RWPE1 (cell line): ENCODE measurements at regions not wholly inside any gene's neighbourhood (a gene's known extent, or its start where the extent isn't known, plus 50 kb on each side); places are given as distances from the start of the nearest gene placed in this dataset.

Experiments
- CTCF ChIA-PET: fragments of 350-600 bp; sonication (Branson Sonifier 250); formaldehyde crosslinking; extraction: SDS; loops from one replicate; lab custom pipeline; 2021; lab: Yijun Ruan, JAX
- POLR2A ChIA-PET: fragments of 400-600 bp; formaldehyde crosslinking; extraction: SDS; loops from one replicate; lab custom pipeline; 2020; ENCODE audit warnings: antibody characterized with exemption; ENCODE audit not compliant: low non-redundant PET; lab: Yijun Ruan, JAX
- DNase-seq: peaks from one replicate; pipeline ENCODE4 v3.0.0; 2012; ENCODE audit warnings: low spot score
- H3K27ac ChIP-seq: fragments of 450-650 bp; 2 replicates; pipeline ENCODE4 v1.5.1; 2017
- TF ChIP-seq, protein P1 (sequence below): fragments of 450-650 bp; conservative IDR thresholded peaks from 2 replicates; pipeline ENCODE4 v1.5.1; 2017; ENCODE audit warnings: low read depth, mild to moderate bottlenecking

- no peak for DNase-seq
- H3K27ac ChIP-seq: no peak overlapping the region
- CTCF ChIA-PET: no interaction called here
- POLR2A ChIA-PET: no interaction called here
- TF ChIP-seq, protein P1, sequence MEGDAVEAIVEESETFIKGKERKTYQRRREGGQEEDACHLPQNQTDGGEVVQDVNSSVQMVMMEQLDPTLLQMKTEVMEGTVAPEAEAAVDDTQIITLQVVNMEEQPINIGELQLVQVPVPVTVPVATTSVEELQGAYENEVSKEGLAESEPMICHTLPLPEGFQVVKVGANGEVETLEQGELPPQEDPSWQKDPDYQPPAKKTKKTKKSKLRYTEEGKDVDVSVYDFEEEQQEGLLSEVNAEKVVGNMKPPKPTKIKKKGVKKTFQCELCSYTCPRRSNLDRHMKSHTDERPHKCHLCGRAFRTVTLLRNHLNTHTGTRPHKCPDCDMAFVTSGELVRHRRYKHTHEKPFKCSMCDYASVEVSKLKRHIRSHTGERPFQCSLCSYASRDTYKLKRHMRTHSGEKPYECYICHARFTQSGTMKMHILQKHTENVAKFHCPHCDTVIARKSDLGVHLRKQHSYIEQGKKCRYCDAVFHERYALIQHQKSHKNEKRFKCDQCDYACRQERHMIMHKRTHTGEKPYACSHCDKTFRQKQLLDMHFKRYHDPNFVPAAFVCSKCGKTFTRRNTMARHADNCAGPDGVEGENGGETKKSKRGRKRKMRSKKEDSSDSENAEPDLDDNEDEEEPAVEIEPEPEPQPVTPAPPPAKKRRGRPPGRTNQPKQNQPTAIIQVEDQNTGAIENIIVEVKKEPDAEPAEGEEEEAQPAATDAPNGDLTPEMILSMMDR: no peak
These were observed 368.9 kb downstream of the SEC16B start for GRCh38 chr1:177600936-177601335.

DNA sequence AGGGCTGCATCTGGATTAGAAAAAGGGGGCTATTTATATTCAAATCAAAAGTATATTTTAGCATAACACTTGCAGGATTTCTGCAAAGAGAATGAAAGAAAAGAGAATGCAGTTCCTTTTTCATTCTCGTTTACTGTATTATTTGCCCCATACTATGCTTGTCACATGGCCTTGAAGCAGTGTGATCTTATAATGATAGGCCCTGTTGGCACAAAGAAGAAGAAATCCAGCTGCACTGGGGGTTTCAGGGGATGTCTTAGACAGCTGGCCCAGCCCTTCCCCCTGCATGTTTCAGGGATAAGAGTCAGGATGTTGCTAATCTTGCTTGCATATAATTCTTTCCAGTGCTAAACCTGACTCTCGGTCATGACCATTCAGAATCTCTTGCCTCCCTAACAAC, 369.5 kb downstream of the SEC16B start:
- DNase-seq: no peak
- no peak overlapping the region for H3K27ac ChIP-seq
- TF ChIP-seq, protein P1: no peak
- POLR2A ChIA-PET: no interaction called here
- CTCF ChIA-PET: no interaction called here

GRCh38 chr1:177597393-177597792, 372.5 kb downstream of the SEC16B start:
- H3K27ac ChIP-seq: no peak overlapping the region
- no peak for DNase-seq
- ChIA-PET CTCF (no interaction called here), POLR2A (no interaction called here)
- TF ChIP-seq, protein P1: no peak

GRCh38 chr1:177596485-177596884, 373.4 kb downstream of the SEC16B start:
- TF ChIP-seq, protein P1: no peak
- H3K27ac ChIP-seq: no peak overlapping the region
- POLR2A ChIA-PET: no interaction called here
- CTCF ChIA-PET: interaction anchor here (0.7 kb wide), 1 partner anchor 679 kb away, joined by 4 read pairs; no protein-coding TSS in a partner anchor
- DNase-seq: no peak

GRCh38 chr1:177593105-177593504, 376.8 kb downstream of the SEC16B start:
- no peak for DNase-seq
- ChIA-PET CTCF (interaction anchor here (0.7 kb wide), 1 partner anchor 266 kb away, joined by 3 read pairs; no protein-coding TSS in a partner anchor), POLR2A (no interaction called here)
- H3K27ac ChIP-seq: no peak overlapping the region
- TF ChIP-seq, protein P1: no peak

- POLR2A ChIA-PET: no interaction called here
- no peak overlapping the region for H3K27ac ChIP-seq
- CTCF ChIA-PET: interaction anchor here (0.7 kb wide), 1 partner anchor 265 kb away, joined by 3 read pairs; no protein-coding TSS in a partner anchor
- no peak for DNase-seq
- TF ChIP-seq, protein P1: no peak
These were observed 377.2 kb downstream of the SEC16B start for GRCh38 chr1:177592624-177593023.
